HEK293 (cell line): ENCODE measurements at regions not wholly inside any gene's neighbourhood (a gene's known extent, or its start where the extent isn't known, plus 50 kb on each side); places are given as distances from the start of the nearest gene placed in this dataset.

Experiments used
- CTCF ChIP-seq: fragments of 450-650 bp; formaldehyde crosslinking; IDR thresholded peaks from 2 replicates; pipeline ENCODE4 v1.5.1; 2016; ENCODE audit warnings: missing biosample characterization, missing genetic modification characterization
- INSM2 ChIP-seq: fragments of 450-650 bp; formaldehyde crosslinking; IDR thresholded peaks from 2 replicates; pipeline ENCODE4 v1.5.1; 2016; ENCODE audit warnings: missing biosample characterization, missing genetic modification characterization
- KLF1 ChIP-seq: fragments of 450-650 bp; formaldehyde crosslinking; IDR thresholded peaks from 2 replicates; pipeline ENCODE4 v1.5.1; 2016; ENCODE audit warnings: missing biosample characterization, missing genetic modification characterization
- KLF10 ChIP-seq: fragments of 450-650 bp; IDR thresholded peaks from 2 replicates; pipeline ENCODE4 v1.5.1; 2018; ENCODE audit warnings: missing biosample characterization, mild to moderate bottlenecking, missing genetic modification characterization
- REPIN1 ChIP-seq: fragments of 450-650 bp; formaldehyde crosslinking; IDR thresholded peaks from 2 replicates; pipeline ENCODE4 v1.5.1; 2017; ENCODE audit warnings: missing biosample characterization, missing genetic modification characterization, low read depth
- ZBTB1 ChIP-seq: fragments of 450-650 bp; formaldehyde crosslinking; IDR thresholded peaks from 2 replicates; pipeline ENCODE4 v1.5.1; 2016; ENCODE audit warnings: missing biosample characterization, missing genetic modification characterization
- ZBTB20 ChIP-seq: fragments of 450-650 bp; formaldehyde crosslinking; IDR thresholded peaks from 2 replicates; pipeline ENCODE4 v1.5.1; 2016; ENCODE audit warnings: missing biosample characterization, missing genetic modification characterization
- ZBTB6 ChIP-seq: fragments of 450-650 bp; formaldehyde crosslinking; IDR thresholded peaks from 2 replicates; pipeline ENCODE4 v1.5.1; 2017; ENCODE audit warnings: missing biosample characterization, missing genetic modification characterization
- ZBTB7A ChIP-seq: fragments of 450-650 bp; formaldehyde crosslinking; IDR thresholded peaks from 2 replicates; pipeline ENCODE4 v1.5.1; 2016; ENCODE audit warnings: low read depth, missing biosample characterization, missing genetic modification characterization
- ZNF18 ChIP-seq: fragments of 450-650 bp; formaldehyde crosslinking; IDR thresholded peaks from 2 replicates; pipeline ENCODE4 v1.5.1; 2016; ENCODE audit warnings: missing biosample characterization, missing genetic modification characterization
- ZNF184 ChIP-seq: fragments of 450-650 bp; IDR thresholded peaks from 2 replicates; pipeline ENCODE4 v1.5.1; 2018; ENCODE audit warnings: missing biosample characterization, mild to moderate bottlenecking, missing genetic modification characterization
- ZNF223 ChIP-seq: fragments of 450-650 bp; formaldehyde crosslinking; IDR thresholded peaks from 2 replicates; pipeline ENCODE4 v1.5.1; 2016; ENCODE audit warnings: missing biosample characterization, missing genetic modification characterization
- ZNF274 ChIP-seq, 2 experiments: fragments of 200-500 bp in 1 of 2; fragments of 450-650 bp in 1 of 2; sonication (Bioruptor generic) in 1 of 2; formaldehyde crosslinking in 1 of 2; IDR thresholded peaks; 2 replicates each; pipeline versions ENCODE4 v1.5.1 to v1.6.1; 2014 to 2016; ENCODE audit warnings: borderline replicate concordance in 1 of 2, inconsistent platforms in 1 of 2, low read length in 1 of 2, missing biosample characterization in 1 of 2, missing genetic modification characterization in 1 of 2
- ZNF280C ChIP-seq: fragments of 450-650 bp; formaldehyde crosslinking; IDR thresholded peaks from 2 replicates; pipeline ENCODE4 v1.5.1; 2016; ENCODE audit warnings: missing biosample characterization, missing genetic modification characterization
- ZNF404 ChIP-seq: fragments of 450-650 bp; formaldehyde crosslinking; IDR thresholded peaks from 2 replicates; pipeline ENCODE4 v1.5.1; 2017; ENCODE audit warnings: missing biosample characterization, missing genetic modification characterization
- ZNF518A ChIP-seq: fragments of 450-650 bp; formaldehyde crosslinking; conservative IDR thresholded peaks from 2 replicates; pipeline ENCODE4 v1.5.1; 2016; ENCODE audit warnings: low read depth, missing biosample characterization, missing genetic modification characterization
- ZNF521 ChIP-seq: fragments of 450-650 bp; formaldehyde crosslinking; IDR thresholded peaks from 2 replicates; pipeline ENCODE4 v1.5.1; 2017; ENCODE audit warnings: missing biosample characterization, mild to moderate bottlenecking, missing genetic modification characterization
- ZNF529 ChIP-seq: fragments of 450-650 bp; formaldehyde crosslinking; IDR thresholded peaks from 2 replicates; pipeline ENCODE4 v1.5.1; 2017; ENCODE audit warnings: missing genetic modification characterization, missing biosample characterization; ENCODE audit not compliant: insufficient replicate concordance
- ZNF692 ChIP-seq: fragments of 450-650 bp; formaldehyde crosslinking; IDR thresholded peaks from 2 replicates; pipeline ENCODE4 v1.5.1; 2016; ENCODE audit warnings: missing biosample characterization, missing genetic modification characterization
- ZNF704 ChIP-seq: fragments of 450-650 bp; formaldehyde crosslinking; IDR thresholded peaks from 2 replicates; pipeline ENCODE4 v1.5.1; 2016; ENCODE audit warnings: missing biosample characterization, missing genetic modification characterization
- ZNF707 ChIP-seq: fragments of 450-650 bp; formaldehyde crosslinking; IDR thresholded peaks from 2 replicates; pipeline ENCODE4 v1.5.1; 2016; ENCODE audit warnings: missing biosample characterization, missing genetic modification characterization
- ZNF792 ChIP-seq: fragments of 450-650 bp; formaldehyde crosslinking; IDR thresholded peaks from 2 replicates; pipeline ENCODE4 v1.5.1; 2016; ENCODE audit warnings: missing biosample characterization, missing genetic modification characterization

GRCh38 chr7:27346531-27347275, 104.1 kb downstream of the EVX1 start (continued):
- TF ChIP-seq ZNF518A (no peak), ZNF18 (tag by site-specific recombination) (no peak), ZNF529 (tag by site-specific recombination) (no peak), ZNF184 (tag by site-specific recombination) (no peak), ZBTB20 (tag by site-specific recombination) (peak; percentile 66), ZNF792 (tag by site-specific recombination) (no peak), CTCF (tag by site-specific recombination) (no peak), ZNF704 (tag by site-specific recombination) (no peak), ZNF521 (tag by site-specific recombination) (no peak), KLF1 (tag by site-specific recombination) (no peak), INSM2 (tag by site-specific recombination) (no peak), ZNF223 (tag by site-specific recombination) (no peak), REPIN1 (tag by site-specific recombination) (no peak), ZBTB1 (tag by site-specific recombination) (no peak), ZNF274 (IDR thresholded peaks at IDR 0.05; ENCODE audit: low read length) (no peak), ZNF274 (tag by site-specific recombination; IDR thresholded peaks at IDR 0.05; ENCODE audit: borderline replicate concordance) (no peak), ZNF707 (tag by site-specific recombination) (no peak), ZBTB6 (tag by site-specific recombination) (no peak), ZNF692 (tag by site-specific recombination) (peak; percentile 15; the same call in 1 of the 2 replicates), ZNF280C (tag by site-specific recombination) (no peak), KLF10 (tag by site-specific recombination) (no peak), ZNF404 (tag by site-specific recombination) (no peak), ZBTB7A (tag by site-specific recombination) (no peak)
